CD4-positive, alpha-beta T cell (primary cell): ENCODE measurements at regions not wholly inside any gene's neighbourhood (a gene's known extent, or its start where the extent isn't known, plus 50 kb on each side); places are given as distances from the start of the nearest gene placed in this dataset.

ENCODE experiments used
- ATAC-seq: fragments of 200-7000 bp; cut with Tn5 transposase; one replicate; pipeline ENCODE4 v1.10.0; 2022; ENCODE audit warnings: mild to moderate bottlenecking; ENCODE audit not compliant: poor library complexity
- CTCF ChIA-PET: fragments of 350-600 bp; sonication (Branson Sonifier 250); formaldehyde crosslinking; loops from one replicate; lab custom pipeline; 2021; ENCODE audit warnings: antibody characterized with exemption, inconsistent platforms; lab: Charles Lee
- POLR2A ChIA-PET: fragments of 350-600 bp; sonication (Branson Sonifier 250); formaldehyde crosslinking; loops from one replicate; lab custom pipeline; 2021; ENCODE audit warnings: antibody characterized with exemption, inconsistent platforms; lab: Charles Lee
- DNase-seq, 14 experiments: peaks; one replicate each; pipeline ENCODE4 v3.0.0-alpha.2; 2013 to 2020; ENCODE audit warnings: mixed read lengths in 2 of 14
- H3K27ac ChIP-seq, 2 donors: one replicate each; pipeline versions ENCODE4 v1.5.1 to v1.7.0; 2013; ENCODE audit warnings: low read length in 2 of 2, low read depth in 1 of 2, mild to moderate bottlenecking in 1 of 2
- H3K27me3 ChIP-seq, 2 experiments: 1 replicate in 1 of 2; 2 replicates in 1 of 2; pipeline versions ENCODE4 v1.6.1 to v1.7.0; 2013; ENCODE audit warnings: low read length in 2 of 2, control low read depth in 1 of 2, mild to moderate bottlenecking in 1 of 2, moderate library complexity in 1 of 2; ENCODE audit not compliant: insufficient read depth in 2 of 2, control insufficient read depth in 1 of 2
- H3K36me3 ChIP-seq: one replicate; pipeline ENCODE4 v1.6.1; 2013; ENCODE audit warnings: low read length, control low read depth; ENCODE audit not compliant: insufficient read depth
- H3K4me1 ChIP-seq: one replicate; pipeline ENCODE4 v1.6.1; 2013; ENCODE audit warnings: low read length, control low read depth; ENCODE audit not compliant: insufficient read depth
- H3K4me3 ChIP-seq: one replicate; pipeline ENCODE4 v1.5.1; 2013; ENCODE audit warnings: mild to moderate bottlenecking, low read length, moderate library complexity
- H3K9me3 ChIP-seq, 2 experiments: 1 replicate in 1 of 2; 2 replicates in 1 of 2; pipeline versions ENCODE4 v1.6.1 to v1.7.0; 2013; ENCODE audit warnings: low read length in 2 of 2, mild to moderate bottlenecking in 2 of 2, control low read depth in 1 of 2, moderate library complexity in 1 of 2; ENCODE audit not compliant: control insufficient read depth in 1 of 2, insufficient read depth in 1 of 2
- H3K27ac Mint-ChIP-seq: one replicate; pipeline ENCODE4 v1.8.0; 2020; ENCODE audit warnings: mixed read lengths
- H3K27me3 Mint-ChIP-seq: one replicate; pipeline ENCODE4 v1.8.0; 2021; ENCODE audit warnings: mixed read lengths
- H3K36me3 Mint-ChIP-seq: one replicate; pipeline ENCODE4 v1.8.0; 2021; ENCODE audit warnings: low read depth, mixed read lengths
- H3K4me1 Mint-ChIP-seq: one replicate; pipeline ENCODE4 v1.8.0; 2021; ENCODE audit warnings: low read depth, mixed read lengths
- H3K4me3 Mint-ChIP-seq: one replicate; pipeline ENCODE4 v1.8.0; 2020; ENCODE audit warnings: mild to moderate bottlenecking, mixed read lengths
- H3K9me3 Mint-ChIP-seq: one replicate; pipeline ENCODE4 v1.8.0; 2020; ENCODE audit warnings: mixed read lengths
- CTCF ChIP-seq: fragments of 200-600 bp; IDR thresholded peaks from one replicate; pipeline ENCODE4 v1.8.0; 2022; ENCODE audit warnings: antibody characterized with exemption, mild to moderate bottlenecking
- intact Hi-C, 2 experiments: fragments of 100-400 bp; cut with DNase I in 1 of 2; cut with micrococcal nuclease in 1 of 2; formaldehyde crosslinking; loops; one replicate each; pipeline versions ENCODE4 v1.15.1 to v1.9.0; 2023 to 2025; cut with DNase I, micrococcal nuclease

DNA sequence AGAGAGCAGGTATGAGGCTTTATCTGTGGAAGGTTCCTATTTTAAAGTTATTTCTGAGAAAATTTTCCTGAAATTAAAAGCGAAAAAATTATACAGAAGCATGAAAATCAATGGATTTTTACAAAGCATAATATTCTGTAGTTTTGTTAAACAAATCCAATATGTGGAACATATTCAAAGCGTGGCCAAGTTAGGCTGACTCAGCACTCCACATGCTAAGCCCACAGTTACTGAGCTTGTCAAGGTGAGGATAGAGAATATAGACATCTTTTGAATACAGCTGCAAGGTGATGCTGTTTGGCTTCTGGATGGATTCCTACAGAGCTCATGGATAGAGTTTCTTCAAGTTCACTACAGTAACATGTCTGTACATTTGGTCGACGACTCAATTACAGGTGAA, 302.5 kb downstream of the C3orf38 start:
- DNase-seq (no peak), ATAC-seq (no peak)
- POLR2A ChIA-PET: no interaction called here
- Histone ChIP-seq H3K4me3 (no peak overlapping the region), H3K36me3 (no peaks in the 10 kb centered on the region), H3K4me1 (no peaks in the 10 kb centered on the region), H3K9me3 (peaks cover 0 to under 1% of the 10 kb centered on the region in 2 experiments), H3K27ac (no peak overlapping the region), H3K27me3 (no peaks in the 10 kb centered on the region)
- no peaks in the 10 kb centered on the region for H3K4me1 Mint-ChIP-seq
- H3K4me3 Mint-ChIP-seq: no peak overlapping the region
- intact Hi-C loops: no loop called here
- CTCF ChIA-PET: no interaction called here
- no peak for TF ChIP-seq CTCF
- H3K27me3 Mint-ChIP-seq: no peaks in the 10 kb centered on the region
- H3K27ac Mint-ChIP-seq: no peak overlapping the region
- H3K9me3 Mint-ChIP-seq: no peaks in the 10 kb centered on the region
- no peaks in the 10 kb centered on the region for H3K36me3 Mint-ChIP-seq

DNA sequence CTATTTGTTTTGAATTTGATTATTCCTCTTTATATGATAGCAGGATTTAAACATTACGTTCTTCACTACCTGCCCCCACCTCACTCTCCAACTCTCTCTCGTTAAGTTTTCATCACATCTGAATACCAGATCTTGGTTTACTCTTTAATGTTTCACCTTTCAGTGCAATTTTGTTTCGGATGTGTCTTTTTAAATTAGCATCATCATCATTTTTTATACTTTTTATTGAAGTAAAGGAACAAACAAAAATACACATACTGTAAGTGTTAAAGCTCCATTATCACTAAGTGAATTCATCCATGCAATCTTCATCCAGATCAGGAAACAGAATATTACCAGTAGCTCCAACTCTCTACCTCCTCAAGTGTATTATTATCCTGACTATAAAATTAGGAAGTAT, 310.6 kb downstream of the C3orf38 start:
- intact Hi-C loops: no loop called here
- Histone ChIP-seq H3K4me1 (no peaks in the 10 kb centered on the region), H3K27ac (no peak overlapping the region), H3K36me3 (no peaks in the 10 kb centered on the region), H3K4me3 (no peak overlapping the region), H3K27me3 (no peaks in the 10 kb centered on the region), H3K9me3 (peaks cover 3 to 6% of the 10 kb centered on the region in 2 experiments)
- CTCF ChIA-PET: no interaction called here
- Mint-ChIP-seq H3K27ac (no peak overlapping the region), H3K27me3 (no peaks in the 10 kb centered on the region), H3K4me1 (no peaks in the 10 kb centered on the region), H3K4me3 (no peak overlapping the region), H3K9me3 (peaks cover 6% of the 10 kb centered on the region), H3K36me3 (no peaks in the 10 kb centered on the region)
- no peak for ATAC-seq
- TF ChIP-seq CTCF: no peak
- POLR2A ChIA-PET: no interaction called here
- DNase-seq: no peak

GRCh38 chr3:88462230-88462629, 312.5 kb downstream of the C3orf38 start:
- no peaks in the 10 kb centered on the region for H3K27me3 ChIP-seq
- ChIA-PET CTCF (no interaction called here), POLR2A (no interaction called here)
- Mint-ChIP-seq H3K9me3 (peaks cover 9% of the 10 kb centered on the region), H3K4me1 (no peaks in the 10 kb centered on the region), H3K27ac (no peak overlapping the region), H3K4me3 (no peak overlapping the region), H3K36me3 (no peaks in the 10 kb centered on the region), H3K27me3 (no peaks in the 10 kb centered on the region)
- TF ChIP-seq CTCF: no peak
- no peak overlapping the region for H3K27ac ChIP-seq
- DNase-seq (no peak), ATAC-seq (no peak)
- intact Hi-C loops: no loop called here
- no peak overlapping the region for H3K4me3 ChIP-seq
- H3K4me1 ChIP-seq: no peaks in the 10 kb centered on the region
- H3K9me3 ChIP-seq: peaks cover 3 to 5% of the 10 kb centered on the region in 2 experiments
- no peaks in the 10 kb centered on the region for H3K36me3 ChIP-seq
